Adrenal gland (tissue), 5 donors: ENCODE measurements at regions not wholly inside any gene's neighbourhood (a gene's known extent, or its start where the extent isn't known, plus 50 kb on each side); places are given as distances from the start of the nearest gene placed in this dataset.

Experiments used
- CTCF ChIP-seq, 6 experiments: fragments of 450-650 bp in 4 of 6; fragments of 200-600 bp in 2 of 6; sonication (generic) in 1 of 6; IDR thresholded peaks; 1 replicate in 5 of 6; 2 replicates in 1 of 6; pipeline versions ENCODE4 v1.5.1 to v1.8.0; 2016 to 2021; ENCODE audit warnings: antibody characterized with exemption in 6 of 6, mild to moderate bottlenecking in 2 of 6, moderate library complexity in 1 of 6
- POLR2A ChIP-seq, 2 donors: fragments of 450-650 bp; IDR thresholded peaks; one replicate each; pipeline ENCODE4 v1.6.1; 2017; ENCODE audit warnings: antibody characterized with exemption in 2 of 2, mild to moderate bottlenecking in 2 of 2, moderate library complexity in 1 of 2
- donor health status: DM: no; HTN: no; CAD: no.

- no peak for TF ChIP-seq CTCF (IDR thresholded peaks at IDR 0.05)
- no peak for TF ChIP-seq POLR2A (IDR thresholded peaks at IDR 0.05)
Observed at GRCh38 chr3:7953449-7954014, 548.1 kb upstream of the LMCD1 start.
